Type B pancreatic cell (in vitro differentiated cells): ENCODE measurements at regions not wholly inside any gene's neighbourhood (a gene's known extent, or its start where the extent isn't known, plus 50 kb on each side); places are given as distances from the start of the nearest gene placed in this dataset.
A peak's percentile ranks its signal among the peaks of the same experiment; 100 is the strongest.

Experiments
- DNase-seq: peaks from one replicate; pipeline ENCODE4 v3.0.0; 2021; ENCODE audit warnings: mixed read lengths; ENCODE audit not compliant: unreplicated experiment; ENCODE audit errors: extremely low spot score
- H3K27ac Mint-ChIP-seq: 2 replicates; pipeline ENCODE4 v1.8.0; 2021; ENCODE audit warnings: mild to moderate bottlenecking, mixed read lengths
- H3K27me3 Mint-ChIP-seq: 2 replicates; pipeline ENCODE4 v1.8.0; 2021; ENCODE audit warnings: mixed read lengths
- H3K36me3 Mint-ChIP-seq: 2 replicates; pipeline ENCODE4 v1.8.0; 2021; ENCODE audit warnings: mixed read lengths
- H3K4me1 Mint-ChIP-seq: one replicate; pipeline ENCODE4 v1.8.0; 2021; ENCODE audit warnings: mixed read lengths; ENCODE audit not compliant: unreplicated experiment
- H3K4me3 Mint-ChIP-seq: 2 replicates; pipeline ENCODE4 v1.8.0; 2021; ENCODE audit warnings: mild to moderate bottlenecking, mixed read lengths
- H3K9me3 Mint-ChIP-seq: 2 replicates; pipeline ENCODE4 v1.8.0; 2021; ENCODE audit warnings: mixed read lengths
- TF ChIP-seq, protein P1 (sequence below): fragments of 200-600 bp; sonication (generic); conservative IDR thresholded peaks from 2 replicates; pipeline ENCODE4 v1.5.0; 2021; ENCODE audit warnings: antibody characterized with exemption, mild to moderate bottlenecking

DNA sequence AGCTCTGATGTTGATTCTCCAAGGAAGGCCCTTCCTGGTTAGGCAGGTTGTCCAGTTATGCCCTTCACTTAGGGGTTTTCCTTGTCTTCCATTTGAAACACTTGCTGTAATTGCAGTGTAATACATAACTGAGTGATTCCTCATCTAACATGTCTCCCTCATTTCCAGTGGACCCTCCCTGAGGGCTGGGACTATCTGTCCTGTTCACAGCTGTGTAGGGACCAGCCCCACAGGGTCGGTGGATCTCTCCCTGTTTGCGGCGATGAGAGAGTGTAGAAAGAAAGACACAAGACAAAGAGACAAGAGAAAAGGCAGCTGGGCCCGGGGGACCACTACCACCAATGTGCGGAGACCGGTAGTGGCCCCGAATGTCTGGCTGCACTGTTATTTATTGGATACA is 135.9 kb upstream of the EEPD1 start:
- H3K27ac Mint-ChIP-seq: no peak overlapping the region
- no peak for DNase-seq
- H3K4me3 Mint-ChIP-seq: no peak overlapping the region
- peaks cover 6% of the 10 kb centered on the region for H3K9me3 Mint-ChIP-seq
- no peaks in the 10 kb centered on the region for H3K36me3 Mint-ChIP-seq
- H3K27me3 Mint-ChIP-seq: no peaks in the 10 kb centered on the region
- H3K4me1 Mint-ChIP-seq: no peaks in the 10 kb centered on the region
- TF ChIP-seq, protein P1, sequence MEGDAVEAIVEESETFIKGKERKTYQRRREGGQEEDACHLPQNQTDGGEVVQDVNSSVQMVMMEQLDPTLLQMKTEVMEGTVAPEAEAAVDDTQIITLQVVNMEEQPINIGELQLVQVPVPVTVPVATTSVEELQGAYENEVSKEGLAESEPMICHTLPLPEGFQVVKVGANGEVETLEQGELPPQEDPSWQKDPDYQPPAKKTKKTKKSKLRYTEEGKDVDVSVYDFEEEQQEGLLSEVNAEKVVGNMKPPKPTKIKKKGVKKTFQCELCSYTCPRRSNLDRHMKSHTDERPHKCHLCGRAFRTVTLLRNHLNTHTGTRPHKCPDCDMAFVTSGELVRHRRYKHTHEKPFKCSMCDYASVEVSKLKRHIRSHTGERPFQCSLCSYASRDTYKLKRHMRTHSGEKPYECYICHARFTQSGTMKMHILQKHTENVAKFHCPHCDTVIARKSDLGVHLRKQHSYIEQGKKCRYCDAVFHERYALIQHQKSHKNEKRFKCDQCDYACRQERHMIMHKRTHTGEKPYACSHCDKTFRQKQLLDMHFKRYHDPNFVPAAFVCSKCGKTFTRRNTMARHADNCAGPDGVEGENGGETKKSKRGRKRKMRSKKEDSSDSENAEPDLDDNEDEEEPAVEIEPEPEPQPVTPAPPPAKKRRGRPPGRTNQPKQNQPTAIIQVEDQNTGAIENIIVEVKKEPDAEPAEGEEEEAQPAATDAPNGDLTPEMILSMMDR: no peak

DNA sequence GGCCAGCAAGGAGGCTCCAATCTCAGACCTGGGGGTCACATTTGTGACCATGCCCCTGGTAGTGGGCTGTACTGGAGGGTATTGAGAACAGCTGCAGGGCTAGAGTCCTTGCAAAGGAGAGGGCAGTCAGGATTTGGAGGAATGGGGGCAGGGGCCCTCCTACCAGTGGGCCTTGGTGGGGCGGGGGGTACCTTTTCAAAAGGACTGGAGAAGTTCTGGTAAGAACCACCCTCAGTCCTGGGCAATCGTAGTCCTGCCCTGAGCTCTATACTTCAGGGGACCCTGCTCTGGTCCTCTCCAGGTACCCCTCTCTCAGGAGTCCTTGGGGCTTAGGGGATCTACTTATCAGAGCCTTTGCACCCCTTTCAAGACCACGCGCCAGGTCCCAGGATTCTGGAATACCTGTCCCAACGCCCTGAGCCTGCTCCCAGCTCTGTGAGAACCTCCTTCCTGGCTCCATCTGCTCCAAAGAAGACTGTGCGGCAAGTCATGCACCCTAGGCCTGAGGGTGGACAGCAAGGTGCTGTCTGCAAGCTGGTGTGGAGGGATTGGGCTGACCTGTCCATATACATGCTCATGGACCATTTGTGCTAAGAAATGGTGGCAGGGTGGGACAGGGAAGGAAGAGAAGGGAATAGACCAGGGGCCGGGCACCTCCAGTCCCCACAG is 134.1 kb upstream of the EEPD1 start:
- Mint-ChIP-seq H3K36me3 (no peaks in the 10 kb centered on the region), H3K27ac (no peak overlapping the region), H3K27me3 (no peaks in the 10 kb centered on the region), H3K9me3 (peaks cover 2% of the 10 kb centered on the region), H3K4me1 (no peaks in the 10 kb centered on the region), H3K4me3 (no peak overlapping the region)
- TF ChIP-seq, protein P1: no peak
- DNase-seq: peak; percentile 50

DNA sequence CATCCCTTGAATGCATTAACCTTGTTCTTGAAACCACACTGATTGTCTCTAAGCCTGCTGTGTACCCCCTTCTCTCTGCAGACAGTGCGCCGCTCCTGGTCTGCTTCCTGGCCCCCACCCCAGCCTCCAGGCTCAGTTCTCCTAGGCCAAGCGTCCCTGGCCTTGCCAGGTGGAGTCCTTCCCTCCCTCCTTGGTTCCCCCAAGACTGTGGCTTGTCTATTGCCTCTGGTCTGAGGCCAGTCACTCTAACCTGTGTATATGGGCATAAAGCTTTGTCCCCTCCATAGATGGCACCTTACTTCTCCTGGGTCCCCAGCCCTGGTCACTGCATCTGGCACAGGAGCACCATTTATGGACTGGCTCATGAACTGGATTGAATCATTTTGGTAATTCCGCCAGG is 133.5 kb upstream of the EEPD1 start:
- Mint-ChIP-seq H3K27me3 (no peaks in the 10 kb centered on the region), H3K27ac (no peak overlapping the region), H3K36me3 (no peaks in the 10 kb centered on the region), H3K9me3 (no peaks in the 10 kb centered on the region), H3K4me1 (no peaks in the 10 kb centered on the region), H3K4me3 (no peak overlapping the region)
- TF ChIP-seq, protein P1: no peak
- peak; percentile 56 for DNase-seq

DNA sequence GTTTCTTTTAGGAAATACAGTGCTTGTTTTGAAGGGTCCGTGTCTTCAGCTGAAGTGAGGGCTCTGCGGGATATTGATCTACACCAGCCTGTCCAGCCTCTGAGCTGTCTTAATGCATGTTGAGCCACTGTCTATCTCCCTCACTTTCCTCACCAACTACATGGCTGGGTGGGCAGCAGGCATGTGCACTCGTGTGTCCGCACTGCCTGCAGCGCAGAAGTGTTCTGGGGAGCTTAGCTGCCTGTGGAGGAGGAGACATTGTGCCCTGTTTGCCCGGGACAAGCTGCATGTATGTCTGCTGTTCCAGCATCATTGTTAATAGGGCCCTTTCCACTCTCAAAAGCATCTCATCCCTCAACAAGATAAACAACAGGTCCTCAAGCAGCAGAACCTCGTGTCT is 133.1 kb upstream of the EEPD1 start:
- no peak overlapping the region for H3K27ac Mint-ChIP-seq
- TF ChIP-seq, protein P1: no peak
- H3K4me3 Mint-ChIP-seq: no peak overlapping the region
- H3K36me3 Mint-ChIP-seq: no peaks in the 10 kb centered on the region
- no peaks in the 10 kb centered on the region for H3K9me3 Mint-ChIP-seq
- H3K4me1 Mint-ChIP-seq: no peaks in the 10 kb centered on the region
- no peaks in the 10 kb centered on the region for H3K27me3 Mint-ChIP-seq
- peak; percentile 18 for DNase-seq

DNA sequence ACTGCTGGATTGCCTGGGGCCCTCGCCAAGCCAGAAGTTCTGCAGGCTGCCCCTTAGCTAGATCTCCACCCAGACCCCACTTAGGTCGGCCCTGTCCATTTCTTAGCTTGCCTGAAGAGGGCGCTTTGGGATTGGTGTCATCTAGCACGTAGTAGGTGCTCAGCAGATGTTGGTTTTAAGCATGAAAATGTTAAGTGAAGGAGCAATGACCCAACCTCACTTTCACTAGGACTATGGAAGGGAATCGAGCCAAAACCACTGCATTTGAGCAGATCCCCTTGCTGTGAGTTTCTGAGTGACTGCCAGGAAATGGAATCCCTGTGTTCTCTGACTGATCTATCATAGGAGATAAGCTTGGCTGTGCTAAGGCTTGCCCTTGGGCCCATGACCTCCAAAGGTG is 131.7 kb upstream of the EEPD1 start:
- no peaks in the 10 kb centered on the region for H3K4me1 Mint-ChIP-seq
- no peaks in the 10 kb centered on the region for H3K36me3 Mint-ChIP-seq
- no peak for DNase-seq
- no peak overlapping the region for H3K4me3 Mint-ChIP-seq
- H3K27me3 Mint-ChIP-seq: no peaks in the 10 kb centered on the region
- no peak overlapping the region for H3K27ac Mint-ChIP-seq
- no peaks in the 10 kb centered on the region for H3K9me3 Mint-ChIP-seq
- TF ChIP-seq, protein P1: peak; percentile 35
